GM12878 (cell line): ENCODE measurements at regions not wholly inside any gene's neighbourhood (a gene's known extent, or its start where the extent isn't known, plus 50 kb on each side); places are given as distances from the start of the nearest gene placed in this dataset.

Source experiments
- ATAC-seq: fragments of 200-7000 bp; cut with Tn5 transposase; 3 replicates; pipeline ENCODE4 v1.9.1; 2020; ENCODE audit warnings: mild to moderate bottlenecking, moderate library complexity
- BruUV-seq: library from RNA; stranded (reverse); fragments of 400-500 nt; replicated peaks from 2 replicates; lab custom pipeline; 2021; lab: Mats Ljungman, UMichigan
- CTCF ChIA-PET: fragments of 300-600 bp; sonication (Branson Sonifier 250); formaldehyde crosslinking; extraction: SDS; loops from one replicate; lab custom pipeline; 2021; ENCODE audit warnings: inconsistent platforms; lab: Yijun Ruan, JAX
- POLR2A ChIA-PET: fragments of 350-600 bp; formaldehyde crosslinking; extraction: SDS; loops from one replicate; lab custom pipeline; 2021; ENCODE audit warnings: inconsistent platforms; lab: Charles Lee
- RAD21 ChIA-PET: fragments of 300-600 bp; sonication (Branson Sonifier 250); formaldehyde crosslinking; loops from one replicate; lab custom pipeline; 2023; ENCODE audit warnings: antibody characterized with exemption; ENCODE audit not compliant: unreplicated experiment; lab: Charles Lee
- SMC1A ChIA-PET: fragments of 300-600 bp; sonication (Branson Sonifier 250); formaldehyde crosslinking; loops from one replicate; lab custom pipeline; 2023; ENCODE audit not compliant: unreplicated experiment, uncharacterized antibody; lab: Charles Lee
- DNase-seq: peaks from one replicate; pipeline ENCODE4 v3.0.0-alpha.2; 2011; ENCODE audit warnings: low read depth, low spot score
- FAIRE-seq: peaks from 3 replicates; lab custom pipeline; 2011; peaks lifted over from hg19 to GRCh38; lab: Jason Lieb, UNC
- H2AFZ ChIP-seq: 2 replicates; pipeline ENCODE4 v1.6.0; 2011; ENCODE audit warnings: low read depth, low read length, control low read depth; ENCODE audit not compliant: control insufficient read depth
- H3K27ac ChIP-seq: 2 replicates; pipeline ENCODE4 v1.5.1; 2011; ENCODE audit warnings: control low read depth; ENCODE audit not compliant: control insufficient read depth, insufficient read depth
- H3K27me3 ChIP-seq, 2 experiments: replicated peaks in 1 of 2; 2 replicates each; pipeline versions ENCODE4 v1.6.0 to v1.6.1; 2011; ENCODE audit warnings: low read length in 1 of 2; ENCODE audit not compliant: control insufficient read depth in 2 of 2, insufficient read depth in 2 of 2
- H3K36me3 ChIP-seq, 2 experiments: 2 replicates each; pipeline ENCODE4 v1.5.1; 2011; ENCODE audit warnings: low read length in 1 of 2; ENCODE audit not compliant: control insufficient read depth in 2 of 2, insufficient read depth in 2 of 2
- H3K4me1 ChIP-seq: 2 replicates; pipeline ENCODE4 v1.6.1; 2011; ENCODE audit warnings: mild to moderate bottlenecking, low read length, moderate library complexity, mixed read lengths; ENCODE audit not compliant: control insufficient read depth, insufficient read depth
- H3K4me2 ChIP-seq: 2 replicates; pipeline ENCODE4 v1.6.0; 2011; ENCODE audit warnings: control low read depth; ENCODE audit not compliant: control insufficient read depth, insufficient read depth
- H3K4me3 ChIP-seq: fragments of 200-600 bp; sonication (generic); 2 replicates; pipeline ENCODE4 v1.5.1; 2016
- H3K79me2 ChIP-seq: 2 replicates; pipeline ENCODE4 v1.6.0; 2011; ENCODE audit warnings: low read length; ENCODE audit not compliant: control insufficient read depth, insufficient read depth
- H3K9ac ChIP-seq: 2 replicates; pipeline ENCODE4 v1.8.0; 2011; ENCODE audit warnings: low read length, control low read depth, mixed read lengths; ENCODE audit not compliant: control insufficient read depth, insufficient read depth
- H3K9me3 ChIP-seq: replicated peaks from 3 replicates; pipeline ENCODE4 v1.5.1; 2011; ENCODE audit warnings: mild to moderate bottlenecking, low read length; ENCODE audit not compliant: control insufficient read depth, insufficient read depth
- H4K20me1 ChIP-seq: 2 replicates; pipeline ENCODE4 v1.6.0; 2011; ENCODE audit not compliant: control insufficient read depth, insufficient read depth
- GABPA ChIP-seq: IDR thresholded peaks from 2 replicates; pipeline ENCODE4 v1.6.1; 2014; ENCODE audit warnings: antibody characterized with exemption, low read depth, mild to moderate bottlenecking, inconsistent platforms
- NBN ChIP-seq: fragments of 450-650 bp; IDR thresholded peaks from 2 replicates; pipeline ENCODE4 v1.6.1; 2016
- PAX8 ChIP-seq: fragments of 450-650 bp; IDR thresholded peaks from 2 replicates; pipeline ENCODE4 v1.6.1; 2017; ENCODE audit warnings: mild to moderate bottlenecking, moderate library complexity
- RAD21 ChIP-seq: IDR thresholded peaks from 2 replicates; pipeline ENCODE4 v1.6.1; 2011; ENCODE audit warnings: mild to moderate bottlenecking, low read depth, low read length, moderate library complexity; ENCODE audit not compliant: insufficient read depth
- SMARCA5 ChIP-seq: fragments of 450-650 bp; IDR thresholded peaks from 2 replicates; pipeline ENCODE4 v1.6.1; 2017; ENCODE audit warnings: mild to moderate bottlenecking
- SMC3 ChIP-seq: IDR thresholded peaks from 2 replicates; pipeline ENCODE4 v1.6.1; 2011; ENCODE audit warnings: low read length, improper control_type of control experiment, borderline replicate concordance
- SPI1 ChIP-seq: IDR thresholded peaks from 2 replicates; pipeline ENCODE4 v1.6.1; 2011; ENCODE audit warnings: low read depth, mild to moderate bottlenecking, low read length, moderate library complexity, borderline replicate concordance; ENCODE audit not compliant: insufficient read depth
- ZNF24 ChIP-seq: fragments of 450-650 bp; IDR thresholded peaks from 2 replicates; pipeline ENCODE4 v1.6.1; 2017; ENCODE audit warnings: antibody characterized with exemption, mild to moderate bottlenecking
- WGBS: methylation state at CpG from one replicate; pipeline ENCODE4 v1.1.6; 2016; ENCODE audit warnings: low lambda C conversion rate; ENCODE audit not compliant: insufficient replicate concordance, insufficient coverage; ENCODE audit errors: missing lambda C conversion rate; 5-methylcytosine and 5-hydroxymethylcytosine counted together
- in situ Hi-C: fragments of 300-500 bp; cut with MboI; formaldehyde crosslinking; loops from 9 replicates; pipeline ENCODE4 v1.14.3; 2018; ENCODE audit warnings: mixed read lengths
- intact Hi-C: fragments of 100-400 bp; cut with micrococcal nuclease; formaldehyde crosslinking; loops from one replicate; pipeline ENCODE4 v1.14.2; 2022; ENCODE audit not compliant: unreplicated experiment
- TF ChIP-seq, protein P1 (sequence below): IDR thresholded peaks from 2 replicates; pipeline ENCODE4 v1.6.1; 2011; ENCODE audit warnings: borderline replicate concordance, low read depth, mild to moderate bottlenecking, moderate library complexity, low read length; ENCODE audit not compliant: insufficient read depth, poor library complexity, severe bottlenecking
- TF ChIP-seq, protein P2 (sequence below): fragments of 450-650 bp; IDR thresholded peaks from 2 replicates; pipeline ENCODE4 v1.6.1; 2017; ENCODE audit warnings: borderline replicate concordance
- TF ChIP-seq, protein P3 (sequence below), 3 experiments: IDR thresholded peaks in 2 of 3; conservative IDR thresholded peaks in 1 of 3; 2 replicates each; pipeline ENCODE4 v1.5.1; 2011; ENCODE audit warnings: low read depth in 3 of 3, low read length in 3 of 3, mild to moderate bottlenecking in 3 of 3, control low read depth in 2 of 3, moderate library complexity in 2 of 3, inconsistent platforms in 1 of 3, mixed read lengths in 1 of 3; ENCODE audit not compliant: control insufficient read depth in 2 of 3, insufficient read depth in 1 of 3; ENCODE audit errors: extremely low read depth in 1 of 3
- TF ChIP-seq, protein P4 (sequence below): fragments of 450-650 bp; IDR thresholded peaks from 2 replicates; pipeline ENCODE4 v1.6.1; 2017; ENCODE audit warnings: mild to moderate bottlenecking, moderate library complexity

DNA sequence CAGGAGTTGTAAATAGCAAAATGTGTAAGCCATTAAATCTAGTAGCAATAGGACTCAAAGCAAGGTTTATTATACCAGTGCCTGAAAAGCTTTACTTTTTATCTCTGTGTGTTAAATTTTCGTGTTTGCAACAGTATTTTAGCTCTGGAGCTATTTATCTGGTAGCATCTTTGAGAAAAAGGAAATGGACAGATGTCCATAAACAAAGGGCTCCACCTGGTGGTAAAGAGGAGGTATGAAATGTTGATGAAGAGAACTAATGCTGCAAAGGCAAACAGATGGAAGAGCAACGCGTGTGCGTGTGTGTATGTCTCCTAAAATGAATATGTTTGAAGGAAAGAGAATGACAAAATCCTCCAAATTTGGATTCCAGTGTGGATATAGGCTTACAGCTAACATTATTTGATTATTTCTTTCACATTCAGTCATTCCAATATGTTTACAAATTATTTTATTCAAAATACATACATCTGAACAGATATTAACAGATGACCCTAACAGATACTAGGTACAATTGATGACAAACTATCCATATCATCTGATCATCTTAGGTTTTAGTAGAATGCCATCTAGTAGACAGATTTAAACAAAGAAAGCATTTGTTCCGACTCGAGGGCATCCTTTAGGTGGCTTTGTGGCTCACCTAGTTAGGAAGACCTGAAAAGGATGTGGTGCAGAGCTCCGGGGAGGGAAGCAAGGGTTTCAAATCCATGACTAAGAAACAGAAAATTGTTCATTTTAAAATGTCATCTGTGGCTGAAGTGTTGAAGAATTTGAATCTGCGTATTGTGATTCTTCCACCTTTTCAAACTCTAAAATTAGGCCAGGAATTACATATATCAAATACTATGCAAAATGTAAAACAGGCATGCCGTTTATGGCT, 383.3 kb downstream of the MTX2 start:
- Histone ChIP-seq H3K4me1 (no peaks in the 10 kb centered on the region), H3K9ac (no peak overlapping the region), H3K36me3 (no peaks in the 10 kb centered on the region), H3K27ac (no peak overlapping the region), H4K20me1 (no peaks in the 10 kb centered on the region), H3K4me2 (no peak overlapping the region), H2AFZ (no peak overlapping the region; the same call in 1 of the 2 replicates), H3K4me3 (no peak overlapping the region), H3K9me3 (no peaks in the 10 kb centered on the region), H3K79me2 (no peaks in the 10 kb centered on the region), H3K27me3 (no peaks in the 10 kb centered on the region; a peak in 1 of 4 replicates)
- no peak for DNase-seq
- ATAC-seq, result peak; percentile 83
- in situ Hi-C loops (loop anchor here (10.0 kb wide), 1 partner anchor 162 kb away; no protein-coding TSS in a partner anchor), intact Hi-C loops (loop anchor here (1.0 to 5.0 kb wide), 5 partner anchors 95 to 526 kb away; no protein-coding TSS in a partner anchor)
- WGBS, result 21% methylated on average over 9 of the region's 9 CpGs
- ChIA-PET CTCF (interaction anchor here (0.6 to 9.3 kb wide), 64 partner anchors 9 to 1831 kb away, joined by 3 to 145 read pairs (median 4); partner anchors contain the start of gene HOXD9), POLR2A (interaction anchor here (1.2 kb wide), 1 partner anchor 161 kb away, joined by 3 read pairs; no protein-coding TSS in a partner anchor), SMC1A (interaction anchor here (0.7 to 8.5 kb wide), 56 partner anchors 8 to 980 kb away, joined by 3 to 88 read pairs (median 4); no protein-coding TSS in a partner anchor), RAD21 (interaction anchor here (0.8 to 5.8 kb wide), 20 partner anchors 10 to 1071 kb away, joined by 3 to 62 read pairs (median 14); no protein-coding TSS in a partner anchor)
- BruUV-seq, result no TSS peak
- FAIRE-seq, result no peak
- TF ChIP-seq GABPA (no peak), ZNF24 (peak; percentile 87), PAX8 (no peak), NBN (no peak), SMC3 (peak; percentile 78; the same call in 1 of the 2 replicates), SMARCA5 (0 out of 2 replicates have a peak, but pooled peaks have one; percentile 46), RAD21 (peak; percentile 78), SPI1 (peak; percentile 28; the same call in 1 of the 2 replicates)
- TF ChIP-seq, protein P1, sequence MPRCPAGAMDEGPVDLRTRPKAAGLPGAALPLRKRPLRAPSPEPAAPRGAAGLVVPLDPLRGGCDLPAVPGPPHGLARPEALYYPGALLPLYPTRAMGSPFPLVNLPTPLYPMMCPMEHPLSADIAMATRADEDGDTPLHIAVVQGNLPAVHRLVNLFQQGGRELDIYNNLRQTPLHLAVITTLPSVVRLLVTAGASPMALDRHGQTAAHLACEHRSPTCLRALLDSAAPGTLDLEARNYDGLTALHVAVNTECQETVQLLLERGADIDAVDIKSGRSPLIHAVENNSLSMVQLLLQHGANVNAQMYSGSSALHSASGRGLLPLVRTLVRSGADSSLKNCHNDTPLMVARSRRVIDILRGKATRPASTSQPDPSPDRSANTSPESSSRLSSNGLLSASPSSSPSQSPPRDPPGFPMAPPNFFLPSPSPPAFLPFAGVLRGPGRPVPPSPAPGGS, result no peak
- TF ChIP-seq, protein P2, sequence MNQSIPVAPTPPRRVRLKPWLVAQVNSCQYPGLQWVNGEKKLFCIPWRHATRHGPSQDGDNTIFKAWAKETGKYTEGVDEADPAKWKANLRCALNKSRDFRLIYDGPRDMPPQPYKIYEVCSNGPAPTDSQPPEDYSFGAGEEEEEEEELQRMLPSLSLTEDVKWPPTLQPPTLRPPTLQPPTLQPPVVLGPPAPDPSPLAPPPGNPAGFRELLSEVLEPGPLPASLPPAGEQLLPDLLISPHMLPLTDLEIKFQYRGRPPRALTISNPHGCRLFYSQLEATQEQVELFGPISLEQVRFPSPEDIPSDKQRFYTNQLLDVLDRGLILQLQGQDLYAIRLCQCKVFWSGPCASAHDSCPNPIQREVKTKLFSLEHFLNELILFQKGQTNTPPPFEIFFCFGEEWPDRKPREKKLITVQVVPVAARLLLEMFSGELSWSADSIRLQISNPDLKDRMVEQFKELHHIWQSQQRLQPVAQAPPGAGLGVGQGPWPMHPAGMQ, result no peak
- TF ChIP-seq, protein P3, sequence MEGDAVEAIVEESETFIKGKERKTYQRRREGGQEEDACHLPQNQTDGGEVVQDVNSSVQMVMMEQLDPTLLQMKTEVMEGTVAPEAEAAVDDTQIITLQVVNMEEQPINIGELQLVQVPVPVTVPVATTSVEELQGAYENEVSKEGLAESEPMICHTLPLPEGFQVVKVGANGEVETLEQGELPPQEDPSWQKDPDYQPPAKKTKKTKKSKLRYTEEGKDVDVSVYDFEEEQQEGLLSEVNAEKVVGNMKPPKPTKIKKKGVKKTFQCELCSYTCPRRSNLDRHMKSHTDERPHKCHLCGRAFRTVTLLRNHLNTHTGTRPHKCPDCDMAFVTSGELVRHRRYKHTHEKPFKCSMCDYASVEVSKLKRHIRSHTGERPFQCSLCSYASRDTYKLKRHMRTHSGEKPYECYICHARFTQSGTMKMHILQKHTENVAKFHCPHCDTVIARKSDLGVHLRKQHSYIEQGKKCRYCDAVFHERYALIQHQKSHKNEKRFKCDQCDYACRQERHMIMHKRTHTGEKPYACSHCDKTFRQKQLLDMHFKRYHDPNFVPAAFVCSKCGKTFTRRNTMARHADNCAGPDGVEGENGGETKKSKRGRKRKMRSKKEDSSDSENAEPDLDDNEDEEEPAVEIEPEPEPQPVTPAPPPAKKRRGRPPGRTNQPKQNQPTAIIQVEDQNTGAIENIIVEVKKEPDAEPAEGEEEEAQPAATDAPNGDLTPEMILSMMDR (IDR thresholded peaks at IDR 0.05 in 2 of 3, conservative IDR thresholded peaks at IDR 0.05 in 1 of 3; ENCODE audit: control insufficient read depth in 2 of 3, extremely low read depth in 1 of 3, insufficient read depth in 1 of 3, low read depth in 3 of 3, low read length in 3 of 3), result peak; percentile 66 to 81 (median 71); a peak in 5 of 6 replicates
- TF ChIP-seq, protein P4, sequence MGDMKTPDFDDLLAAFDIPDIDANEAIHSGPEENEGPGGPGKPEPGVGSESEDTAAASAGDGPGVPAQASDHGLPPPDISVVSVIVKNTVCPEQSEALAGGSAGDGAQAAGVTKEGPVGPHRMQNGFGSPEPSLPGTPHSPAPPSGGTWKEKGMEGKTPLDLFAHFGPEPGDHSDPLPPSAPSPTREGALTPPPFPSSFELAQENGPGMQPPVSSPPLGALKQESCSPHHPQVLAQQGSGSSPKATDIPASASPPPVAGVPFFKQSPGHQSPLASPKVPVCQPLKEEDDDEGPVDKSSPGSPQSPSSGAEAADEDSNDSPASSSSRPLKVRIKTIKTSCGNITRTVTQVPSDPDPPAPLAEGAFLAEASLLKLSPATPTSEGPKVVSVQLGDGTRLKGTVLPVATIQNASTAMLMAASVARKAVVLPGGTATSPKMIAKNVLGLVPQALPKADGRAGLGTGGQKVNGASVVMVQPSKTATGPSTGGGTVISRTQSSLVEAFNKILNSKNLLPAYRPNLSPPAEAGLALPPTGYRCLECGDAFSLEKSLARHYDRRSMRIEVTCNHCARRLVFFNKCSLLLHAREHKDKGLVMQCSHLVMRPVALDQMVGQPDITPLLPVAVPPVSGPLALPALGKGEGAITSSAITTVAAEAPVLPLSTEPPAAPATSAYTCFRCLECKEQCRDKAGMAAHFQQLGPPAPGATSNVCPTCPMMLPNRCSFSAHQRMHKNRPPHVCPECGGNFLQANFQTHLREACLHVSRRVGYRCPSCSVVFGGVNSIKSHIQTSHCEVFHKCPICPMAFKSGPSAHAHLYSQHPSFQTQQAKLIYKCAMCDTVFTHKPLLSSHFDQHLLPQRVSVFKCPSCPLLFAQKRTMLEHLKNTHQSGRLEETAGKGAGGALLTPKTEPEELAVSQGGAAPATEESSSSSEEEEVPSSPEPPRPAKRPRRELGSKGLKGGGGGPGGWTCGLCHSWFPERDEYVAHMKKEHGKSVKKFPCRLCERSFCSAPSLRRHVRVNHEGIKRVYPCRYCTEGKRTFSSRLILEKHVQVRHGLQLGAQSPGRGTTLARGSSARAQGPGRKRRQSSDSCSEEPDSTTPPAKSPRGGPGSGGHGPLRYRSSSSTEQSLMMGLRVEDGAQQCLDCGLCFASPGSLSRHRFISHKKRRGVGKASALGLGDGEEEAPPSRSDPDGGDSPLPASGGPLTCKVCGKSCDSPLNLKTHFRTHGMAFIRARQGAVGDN, result no peak
